WERI-Rb-1 (cell line): ENCODE measurements at regions not wholly inside any gene's neighbourhood (a gene's known extent, or its start where the extent isn't known, plus 50 kb on each side); places are given as distances from the start of the nearest gene placed in this dataset.

Source experiments
- DNase-seq: peaks from one replicate; pipeline ENCODE4 v3.0.0-alpha.2; 2020
- H3K27ac ChIP-seq: fragments of 250-450 bp; sonication (Bioruptor Pico); 2 replicates; pipeline ENCODE4 v1.5.1; 2020; ENCODE audit warnings: mild to moderate bottlenecking, moderate library complexity
- H3K27me3 ChIP-seq: fragments of 250-450 bp; sonication (Bioruptor Pico); 2 replicates; pipeline ENCODE4 v1.5.1; 2021; ENCODE audit warnings: mild to moderate bottlenecking, low read depth, moderate library complexity; ENCODE audit not compliant: insufficient read depth, severe bottlenecking
- H3K36me3 ChIP-seq: fragments of 250-450 bp; sonication (Bioruptor Pico); 2 replicates; pipeline ENCODE4 v1.5.1; 2020; ENCODE audit warnings: mild to moderate bottlenecking, moderate library complexity
- H3K4me3 ChIP-seq: 2 replicates; pipeline ENCODE4 v1.5.1; 2011; ENCODE audit warnings: low read depth, mild to moderate bottlenecking, control low read depth, low read length
- H3K9me3 ChIP-seq: fragments of 250-450 bp; sonication (Bioruptor Pico); 2 replicates; pipeline ENCODE4 v1.5.1; 2021; ENCODE audit warnings: mild to moderate bottlenecking, moderate library complexity; ENCODE audit not compliant: severe bottlenecking
- CTCF ChIP-seq: IDR thresholded peaks from 2 replicates; pipeline ENCODE4 v1.5.1; 2011; ENCODE audit warnings: low read depth, mild to moderate bottlenecking, control low read depth, inconsistent platforms, low read length

GRCh38 chr5:3542769-3543168 is 52.9 kb upstream of the IRX1 start:
- Histone ChIP-seq H3K36me3 (no peaks in the 10 kb centered on the region), H3K27me3 (peaks cover 98% of the 10 kb centered on the region), H3K27ac (no peak overlapping the region), H3K4me3 (no peak overlapping the region), H3K9me3 (peaks cover 3% of the 10 kb centered on the region)
- TF ChIP-seq CTCF = no peak
- no peak for DNase-seq

GRCh38 chr5:3542158-3542557 is 53.5 kb upstream of the IRX1 start:
- Histone ChIP-seq H3K9me3 (peaks cover 3% of the 10 kb centered on the region), H3K27me3 (peaks cover 100% of the 10 kb centered on the region), H3K4me3 (no peak overlapping the region), H3K27ac (no peak overlapping the region), H3K36me3 (no peaks in the 10 kb centered on the region)
- no peak for DNase-seq
- TF ChIP-seq CTCF = no peak

- no peak for TF ChIP-seq CTCF
- no peak for DNase-seq
- Histone ChIP-seq H3K27me3 (peaks cover 96% of the 10 kb centered on the region), H3K9me3 (peaks cover 18% of the 10 kb centered on the region), H3K36me3 (no peaks in the 10 kb centered on the region), H3K4me3 (no peak overlapping the region), H3K27ac (no peak overlapping the region)
These were observed 56.7 kb upstream of the IRX1 start for GRCh38 chr5:3538886-3539285.

GRCh38 chr5:3537942-3538341 is 57.7 kb upstream of the IRX1 start:
- TF ChIP-seq CTCF = no peak
- DNase-seq = no peak
- Histone ChIP-seq H3K4me3 (no peak overlapping the region), H3K27ac (no peak overlapping the region), H3K27me3 (peaks cover 96% of the 10 kb centered on the region), H3K9me3 (peaks cover 18% of the 10 kb centered on the region), H3K36me3 (no peaks in the 10 kb centered on the region)

- H3K36me3 ChIP-seq = no peaks in the 10 kb centered on the region
- no peak overlapping the region for H3K27ac ChIP-seq
- DNase-seq = no peak
- no peak for TF ChIP-seq CTCF
- no peak overlapping the region for H3K4me3 ChIP-seq
- peaks cover 96% of the 10 kb centered on the region for H3K27me3 ChIP-seq
- H3K9me3 ChIP-seq = peaks cover 18% of the 10 kb centered on the region
These were observed 60.0 kb upstream of the IRX1 start for GRCh38 chr5:3535414-3536211.

- peaks cover 18% of the 10 kb centered on the region for H3K9me3 ChIP-seq
- peaks cover 96% of the 10 kb centered on the region for H3K27me3 ChIP-seq
- no peaks in the 10 kb centered on the region for H3K36me3 ChIP-seq
- TF ChIP-seq CTCF = no peak
- H3K4me3 ChIP-seq = no peak overlapping the region
- DNase-seq = no peak
- H3K27ac ChIP-seq = no peak overlapping the region
These were observed 60.6 kb upstream of the IRX1 start for GRCh38 chr5:3534997-3535396.
